HL-60 (cell line): ENCODE measurements at regions not wholly inside any gene's neighbourhood (a gene's known extent, or its start where the extent isn't known, plus 50 kb on each side); places are given as distances from the start of the nearest gene placed in this dataset.

Experiments used
- GABPA ChIP-seq: IDR thresholded peaks from 2 replicates; pipeline ENCODE4 v1.6.1; 2012; ENCODE audit warnings: low read depth
- POLR2AphosphoS5 ChIP-seq: IDR thresholded peaks from 2 replicates; pipeline ENCODE4 v1.6.1; 2012; ENCODE audit warnings: low read depth
- TF ChIP-seq, protein P1 (sequence below): IDR thresholded peaks from one replicate; pipeline ENCODE4 v1.5.1; 2011; ENCODE audit warnings: low read length, control low read depth, inconsistent platforms; ENCODE audit not compliant: insufficient read depth
- TF ChIP-seq, protein P2 (sequence below): IDR thresholded peaks from 2 replicates; pipeline ENCODE4 v1.6.1; 2012; ENCODE audit warnings: low read depth; ENCODE audit not compliant: insufficient replicate concordance

DNA sequence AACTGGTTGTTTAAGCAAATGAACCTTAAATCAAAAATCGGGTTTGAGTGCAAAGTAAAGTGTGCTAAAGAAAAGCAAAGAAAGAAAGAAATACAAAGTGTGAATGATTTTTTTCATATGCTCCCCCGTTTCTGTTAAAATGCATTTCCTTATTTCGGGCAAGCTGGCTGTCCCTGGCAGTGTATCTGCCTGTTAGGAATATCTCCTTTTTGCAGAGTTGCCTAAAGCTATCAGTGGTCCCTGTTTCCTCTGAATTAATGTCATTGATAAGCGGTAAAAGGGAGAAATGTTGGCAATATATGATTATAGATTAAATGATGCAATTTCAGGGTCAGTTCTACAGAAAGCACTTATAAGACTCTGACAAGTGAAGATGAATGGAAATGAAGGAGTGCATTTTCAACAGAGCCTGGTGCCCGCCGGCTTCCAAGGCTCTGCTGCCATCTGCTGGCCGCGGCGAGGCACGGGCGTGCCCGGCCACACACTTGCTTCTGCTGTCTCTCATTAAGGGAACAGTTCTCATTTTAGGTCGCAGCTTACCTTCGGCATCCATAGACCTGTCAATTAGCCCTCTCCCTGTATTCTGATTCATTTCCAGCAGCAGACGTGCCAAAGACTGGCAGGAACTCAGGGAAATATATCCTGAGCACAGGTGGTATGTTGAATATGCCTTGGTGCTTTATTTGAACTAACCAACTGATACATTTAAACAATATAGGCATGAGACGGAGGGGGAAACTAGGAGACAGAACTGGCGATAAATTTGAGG lies 381.9 kb downstream of the C6orf118 start:
- TF ChIP-seq, protein P1, sequence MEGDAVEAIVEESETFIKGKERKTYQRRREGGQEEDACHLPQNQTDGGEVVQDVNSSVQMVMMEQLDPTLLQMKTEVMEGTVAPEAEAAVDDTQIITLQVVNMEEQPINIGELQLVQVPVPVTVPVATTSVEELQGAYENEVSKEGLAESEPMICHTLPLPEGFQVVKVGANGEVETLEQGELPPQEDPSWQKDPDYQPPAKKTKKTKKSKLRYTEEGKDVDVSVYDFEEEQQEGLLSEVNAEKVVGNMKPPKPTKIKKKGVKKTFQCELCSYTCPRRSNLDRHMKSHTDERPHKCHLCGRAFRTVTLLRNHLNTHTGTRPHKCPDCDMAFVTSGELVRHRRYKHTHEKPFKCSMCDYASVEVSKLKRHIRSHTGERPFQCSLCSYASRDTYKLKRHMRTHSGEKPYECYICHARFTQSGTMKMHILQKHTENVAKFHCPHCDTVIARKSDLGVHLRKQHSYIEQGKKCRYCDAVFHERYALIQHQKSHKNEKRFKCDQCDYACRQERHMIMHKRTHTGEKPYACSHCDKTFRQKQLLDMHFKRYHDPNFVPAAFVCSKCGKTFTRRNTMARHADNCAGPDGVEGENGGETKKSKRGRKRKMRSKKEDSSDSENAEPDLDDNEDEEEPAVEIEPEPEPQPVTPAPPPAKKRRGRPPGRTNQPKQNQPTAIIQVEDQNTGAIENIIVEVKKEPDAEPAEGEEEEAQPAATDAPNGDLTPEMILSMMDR: peak; percentile 84
- no peak for TF ChIP-seq POLR2AphosphoS5
- TF ChIP-seq, protein P2, sequence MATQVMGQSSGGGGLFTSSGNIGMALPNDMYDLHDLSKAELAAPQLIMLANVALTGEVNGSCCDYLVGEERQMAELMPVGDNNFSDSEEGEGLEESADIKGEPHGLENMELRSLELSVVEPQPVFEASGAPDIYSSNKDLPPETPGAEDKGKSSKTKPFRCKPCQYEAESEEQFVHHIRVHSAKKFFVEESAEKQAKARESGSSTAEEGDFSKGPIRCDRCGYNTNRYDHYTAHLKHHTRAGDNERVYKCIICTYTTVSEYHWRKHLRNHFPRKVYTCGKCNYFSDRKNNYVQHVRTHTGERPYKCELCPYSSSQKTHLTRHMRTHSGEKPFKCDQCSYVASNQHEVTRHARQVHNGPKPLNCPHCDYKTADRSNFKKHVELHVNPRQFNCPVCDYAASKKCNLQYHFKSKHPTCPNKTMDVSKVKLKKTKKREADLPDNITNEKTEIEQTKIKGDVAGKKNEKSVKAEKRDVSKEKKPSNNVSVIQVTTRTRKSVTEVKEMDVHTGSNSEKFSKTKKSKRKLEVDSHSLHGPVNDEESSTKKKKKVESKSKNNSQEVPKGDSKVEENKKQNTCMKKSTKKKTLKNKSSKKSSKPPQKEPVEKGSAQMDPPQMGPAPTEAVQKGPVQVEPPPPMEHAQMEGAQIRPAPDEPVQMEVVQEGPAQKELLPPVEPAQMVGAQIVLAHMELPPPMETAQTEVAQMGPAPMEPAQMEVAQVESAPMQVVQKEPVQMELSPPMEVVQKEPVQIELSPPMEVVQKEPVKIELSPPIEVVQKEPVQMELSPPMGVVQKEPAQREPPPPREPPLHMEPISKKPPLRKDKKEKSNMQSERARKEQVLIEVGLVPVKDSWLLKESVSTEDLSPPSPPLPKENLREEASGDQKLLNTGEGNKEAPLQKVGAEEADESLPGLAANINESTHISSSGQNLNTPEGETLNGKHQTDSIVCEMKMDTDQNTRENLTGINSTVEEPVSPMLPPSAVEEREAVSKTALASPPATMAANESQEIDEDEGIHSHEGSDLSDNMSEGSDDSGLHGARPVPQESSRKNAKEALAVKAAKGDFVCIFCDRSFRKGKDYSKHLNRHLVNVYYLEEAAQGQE: no peak
- no peak for TF ChIP-seq GABPA
